Suprapubic skin (tissue), 4 donors: ENCODE measurements at regions not wholly inside any gene's neighbourhood (a gene's known extent, or its start where the extent isn't known, plus 50 kb on each side); places are given as distances from the start of the nearest gene placed in this dataset.

Source experiments
- CTCF ChIP-seq, 2 donors: fragments of 200-600 bp in 1 of 2; fragments of 450-650 bp in 1 of 2; sonication (generic) in 1 of 2; IDR thresholded peaks; one replicate each; pipeline ENCODE4 v1.5.1; 2016 to 2019; ENCODE audit warnings: antibody characterized with exemption in 2 of 2, mild to moderate bottlenecking in 1 of 2, moderate library complexity in 1 of 2
- EP300 ChIP-seq: sonication (generic); formaldehyde crosslinking; IDR thresholded peaks from one replicate; pipeline ENCODE4 v1.6.1; 2017; ENCODE audit warnings: antibody characterized with exemption
- POLR2A ChIP-seq, 2 donors: fragments of 450-650 bp; IDR thresholded peaks; one replicate each; pipeline ENCODE4 v1.6.1; 2017; ENCODE audit warnings: antibody characterized with exemption in 2 of 2, mild to moderate bottlenecking in 2 of 2, moderate library complexity in 2 of 2
- POLR2AphosphoS5 ChIP-seq, 3 donors: sonication (generic); formaldehyde crosslinking; IDR thresholded peaks; one replicate each; pipeline ENCODE4 v1.6.1; 2017; ENCODE audit warnings: antibody characterized with exemption in 3 of 3

GRCh38 chrX:33385546-33385945 is 174.2 kb upstream of the DMD start:
- TF ChIP-seq POLR2AphosphoS5 (IDR thresholded peaks at IDR 0.05) (no peak), CTCF (IDR thresholded peaks at IDR 0.05) (no peak), POLR2A (IDR thresholded peaks at IDR 0.05) (no peak), EP300 (no peak)
